NOMO-1 treated with dmso at 0.1 percent for 144 hours (cell line): ENCODE measurements at regions not wholly inside any gene's neighbourhood (a gene's known extent, or its start where the extent isn't known, plus 50 kb on each side); places are given as distances from the start of the nearest gene placed in this dataset.
"Not testable (repeated sequence)": the region's sequence is repeated elsewhere in the genome, so short reads cannot be mapped to it uniquely, and the experiment has no call there.

ENCODE experiments used
- DNase-seq: peaks from one replicate; lab custom pipeline; 2025; ENCODE audit not compliant: unreplicated experiment; lab: John Stamatoyannopoulos, UW

DNA sequence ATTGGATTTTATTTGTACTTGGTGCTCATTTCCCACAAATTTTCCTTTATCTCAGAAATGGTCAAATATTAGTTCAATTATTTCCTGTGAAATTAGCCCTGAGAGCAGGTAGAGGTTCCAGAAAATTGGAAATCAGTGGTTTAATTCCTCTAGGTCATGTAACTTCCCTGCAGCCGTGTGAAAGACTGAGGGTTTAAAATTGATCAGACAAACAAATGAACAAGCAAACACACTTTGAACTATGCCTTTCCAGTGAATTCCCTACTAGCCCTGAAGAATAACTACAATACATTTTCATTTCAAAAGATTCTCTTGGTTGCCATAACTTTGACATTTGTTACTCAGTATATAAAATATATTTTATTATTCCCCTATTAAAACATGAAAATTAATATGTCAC lies 1116.7 kb downstream of the REEP3 start:
- DNase-seq = no peak

DNA sequence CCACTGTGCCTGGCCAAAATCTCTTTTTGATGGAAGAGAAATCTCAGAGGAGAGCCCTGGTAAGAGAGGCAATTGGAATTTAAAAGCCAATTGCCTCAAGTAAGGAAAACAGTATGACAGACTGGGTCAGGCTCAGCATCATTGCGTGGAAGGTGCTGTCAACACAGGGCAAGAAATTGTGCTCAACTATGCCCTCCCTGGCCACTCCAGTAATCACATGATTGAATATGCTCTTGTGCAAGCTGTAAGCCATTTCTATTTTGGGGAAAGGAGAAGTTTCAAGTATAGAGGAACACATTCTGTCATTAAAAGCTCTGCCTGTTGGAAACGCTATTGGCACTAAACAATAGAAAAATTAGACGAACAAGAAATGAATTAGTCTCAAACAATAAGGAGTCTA lies 1127.7 kb downstream of the REEP3 start:
- peak; percentile 47 for DNase-seq

DNA sequence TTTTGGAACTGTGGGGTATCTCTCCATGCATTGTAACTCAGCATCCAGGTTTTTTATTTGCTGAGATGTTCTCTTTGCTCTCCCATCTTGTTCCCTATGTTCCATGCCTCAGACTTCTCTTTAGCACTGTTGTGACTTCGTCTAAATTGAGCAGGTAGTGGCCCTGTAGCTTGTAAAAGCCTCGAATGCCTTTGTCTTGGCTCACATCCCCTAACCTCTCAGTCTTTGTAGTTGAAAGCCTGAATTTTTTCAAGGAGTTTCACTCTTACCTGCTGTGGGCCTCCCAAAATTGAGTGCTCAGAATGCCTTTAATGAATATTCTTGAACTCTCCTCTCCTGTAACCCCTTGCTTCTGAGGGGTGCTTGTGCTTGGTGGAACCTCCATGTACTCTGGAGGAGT lies 1137.3 kb downstream of the REEP3 start:
- DNase-seq = no peak

DNA sequence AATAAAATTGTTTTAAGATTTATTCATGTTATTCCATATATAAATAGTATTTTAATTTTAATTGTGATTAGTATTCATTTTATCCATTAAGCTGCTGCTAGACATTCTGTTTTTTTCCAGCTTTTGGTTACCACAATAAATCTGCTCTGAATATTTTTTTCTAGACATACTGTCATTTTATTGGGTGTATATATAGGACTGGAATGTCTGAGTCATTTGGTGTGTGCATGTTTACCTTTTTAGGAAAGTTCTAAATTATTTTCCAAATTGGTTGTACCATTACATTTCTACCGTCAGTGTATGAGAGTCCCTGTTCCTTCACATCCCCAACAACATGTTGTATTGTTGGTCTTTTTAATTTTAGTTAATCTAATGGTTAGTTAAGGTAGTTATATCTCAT lies 1138.1 kb downstream of the REEP3 start:
- no peak for DNase-seq

DNA sequence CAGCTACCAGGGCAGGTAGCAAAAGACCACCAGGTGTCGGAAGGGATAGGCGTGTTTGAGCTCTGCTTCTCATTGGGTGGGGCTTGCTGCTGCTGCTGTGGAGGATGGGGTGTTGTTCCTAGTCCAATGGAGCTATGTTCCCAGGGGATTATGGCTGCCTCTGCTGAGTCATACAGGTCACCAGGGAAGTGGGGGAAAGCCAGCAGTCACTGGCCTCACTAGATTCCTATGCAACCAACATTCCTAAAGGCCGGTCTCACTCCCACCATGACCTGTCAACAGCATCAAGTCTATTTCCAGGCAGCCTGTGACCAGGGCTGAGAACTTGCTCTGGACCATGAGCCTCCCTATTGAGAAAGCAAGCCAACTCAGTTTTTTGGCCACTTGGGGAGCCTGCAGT lies 1160.8 kb downstream of the REEP3 start:
- no peak for DNase-seq

DNA sequence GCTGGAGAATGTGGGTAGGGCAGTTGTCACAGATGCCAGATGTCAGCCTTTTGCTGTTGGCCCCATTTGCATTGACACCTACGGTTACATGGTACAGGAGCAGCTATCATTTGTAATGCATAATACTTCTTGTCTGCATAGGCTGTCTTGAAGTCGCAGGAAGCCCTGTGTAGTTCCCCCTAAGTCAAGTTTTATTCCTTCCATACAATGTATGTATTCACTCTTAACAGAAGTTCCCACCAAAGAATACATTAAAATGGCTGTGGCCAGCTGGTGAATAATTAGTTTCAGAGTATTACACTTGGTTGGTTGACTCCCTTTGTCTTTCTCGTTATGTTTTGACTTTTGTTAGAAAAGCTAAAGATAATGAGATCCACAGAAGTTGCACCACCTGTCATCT lies 1169.0 kb downstream of the REEP3 start:
- no peak for DNase-seq

DNA sequence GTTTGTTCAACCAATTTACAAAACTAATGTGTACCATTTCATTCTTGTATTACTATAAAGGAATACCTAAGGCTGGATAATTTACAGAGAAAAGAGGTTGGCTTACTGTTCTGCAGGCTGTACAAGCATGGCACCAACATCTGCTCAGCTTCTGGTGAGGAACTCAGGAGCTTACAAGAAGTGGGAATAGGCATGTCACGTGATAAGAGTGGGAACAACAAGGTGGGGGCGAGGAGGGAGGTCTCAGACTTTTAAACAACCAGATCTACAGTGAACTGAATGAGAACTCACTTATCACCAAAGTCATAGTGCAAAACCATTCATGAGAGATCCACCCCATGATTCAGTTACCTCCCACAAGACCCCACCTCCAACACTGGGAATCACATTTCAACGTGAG lies 1178.0 kb downstream of the REEP3 start:
- no peak for DNase-seq

DNA sequence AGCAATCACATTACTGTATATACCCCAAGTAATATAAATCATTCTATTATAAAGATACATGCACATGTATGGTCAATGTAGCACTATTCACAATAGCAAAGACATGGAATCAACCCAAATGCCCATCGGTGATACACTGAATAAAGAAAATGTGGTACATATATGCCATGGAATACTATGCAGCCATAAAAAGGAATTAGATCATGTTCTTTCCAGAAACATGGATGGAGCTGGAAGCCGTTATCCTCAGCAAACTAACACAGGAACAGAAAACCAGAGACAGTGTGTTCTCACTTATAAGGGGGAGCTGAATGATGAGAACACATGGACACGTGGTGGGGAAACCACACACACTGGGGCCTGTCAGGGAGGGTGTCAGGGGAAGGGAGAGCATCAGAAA lies 1180.9 kb downstream of the REEP3 start:
- DNase-seq = not testable (repeated sequence)

DNA sequence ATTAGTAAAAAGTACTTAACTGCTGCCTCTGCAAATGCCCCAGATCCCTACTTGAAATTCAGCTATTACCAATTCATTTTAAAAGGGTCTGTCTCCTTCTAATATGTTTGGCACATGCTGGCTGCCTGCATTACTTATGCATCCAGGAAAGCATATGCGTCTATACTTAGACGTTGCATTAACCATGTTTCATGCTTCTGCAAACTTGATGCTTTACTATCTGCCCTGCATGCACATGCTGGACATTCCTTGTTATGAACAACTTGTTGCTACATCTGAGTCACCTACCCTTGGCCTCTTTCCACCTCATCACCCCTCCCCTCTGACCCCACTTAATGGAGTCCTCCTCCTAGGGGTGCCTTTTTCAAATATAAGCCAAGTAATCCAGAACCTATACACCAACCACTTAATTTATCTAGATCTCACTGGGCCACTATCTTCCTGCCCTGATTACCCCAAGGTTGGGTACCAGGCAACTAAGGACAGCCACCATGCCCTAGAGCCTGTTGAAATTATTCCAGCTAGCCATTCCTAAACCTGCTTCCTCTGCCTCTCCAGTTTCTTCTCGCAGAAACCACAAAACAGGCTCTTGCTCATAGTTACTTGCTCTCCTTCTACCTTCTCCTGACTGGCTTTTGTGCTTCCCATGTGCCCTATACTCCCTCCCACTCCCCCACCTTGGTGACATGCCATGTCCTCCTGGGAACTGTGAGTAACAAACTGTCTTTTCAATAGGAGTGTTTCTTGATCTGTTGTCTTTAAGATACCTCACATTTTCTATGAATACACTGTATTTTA lies 1187.9 kb downstream of the REEP3 start:
- DNase-seq = no peak

DNA sequence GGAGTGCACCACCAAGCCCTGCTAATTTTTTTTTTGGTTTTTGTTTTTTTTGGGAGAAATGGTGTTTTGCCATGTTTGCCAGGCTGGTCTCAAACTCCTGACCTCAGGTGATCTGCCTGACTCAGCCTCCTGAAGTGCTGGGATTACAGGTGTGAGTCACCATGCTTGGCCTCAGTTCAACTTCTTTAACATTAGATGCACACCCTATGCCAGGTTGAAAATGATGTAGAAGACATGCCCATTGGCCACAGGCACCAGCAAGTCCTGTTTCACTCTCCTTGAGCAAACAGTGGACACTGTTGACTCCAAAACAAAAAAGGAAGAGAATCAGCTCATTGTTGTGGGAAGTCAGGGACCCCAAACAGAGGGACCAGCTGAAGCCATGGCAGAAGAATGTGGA lies 1205.3 kb downstream of the REEP3 start:
- DNase-seq = no peak

DNA sequence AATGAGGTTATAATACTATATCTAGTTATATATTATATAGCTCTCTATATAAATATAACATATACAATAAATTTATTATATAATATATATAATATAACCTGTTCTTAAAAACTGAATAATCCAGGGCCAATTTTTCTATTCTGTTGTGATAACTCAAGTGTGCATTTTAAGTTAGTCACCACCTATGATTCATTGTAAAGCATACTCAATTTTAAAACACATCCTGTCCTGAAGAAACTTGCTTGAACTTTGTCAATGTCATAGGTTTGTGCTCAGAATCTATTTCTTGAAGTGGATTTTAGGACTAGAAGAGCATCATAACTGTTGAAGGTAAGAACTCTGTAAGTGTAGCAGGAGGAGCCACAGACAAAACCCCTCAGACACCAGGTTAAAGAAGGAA lies 1209.8 kb downstream of the REEP3 start:
- no peak for DNase-seq

DNA sequence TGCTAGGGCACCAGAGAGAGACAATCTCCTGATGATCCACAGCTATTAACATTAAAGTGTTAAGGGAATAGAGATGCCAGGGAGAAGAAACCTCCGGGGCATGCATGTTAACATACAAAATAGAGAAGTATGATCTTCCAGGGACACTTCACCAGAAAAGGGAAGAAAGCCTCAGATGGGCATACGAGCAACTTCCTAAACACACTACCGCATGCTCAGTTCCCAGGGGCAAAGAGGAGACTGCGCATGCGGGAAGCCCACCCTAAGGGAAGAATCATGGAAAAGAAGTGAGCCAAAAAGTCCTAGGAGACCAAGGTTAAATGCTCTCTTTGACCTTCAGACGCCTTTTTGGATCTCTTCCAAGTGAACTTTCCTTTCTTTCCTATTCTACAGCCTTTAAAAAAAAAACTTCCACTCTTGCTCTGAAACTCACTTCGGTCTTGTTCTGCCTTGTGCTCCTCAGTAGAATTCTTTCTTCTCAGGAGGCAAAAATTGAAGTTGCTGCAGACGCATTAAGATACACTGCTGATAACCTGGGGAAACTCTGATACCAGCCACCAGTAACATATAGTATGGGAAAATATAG lies 1211.3 kb downstream of the REEP3 start:
- DNase-seq = no peak

DNA sequence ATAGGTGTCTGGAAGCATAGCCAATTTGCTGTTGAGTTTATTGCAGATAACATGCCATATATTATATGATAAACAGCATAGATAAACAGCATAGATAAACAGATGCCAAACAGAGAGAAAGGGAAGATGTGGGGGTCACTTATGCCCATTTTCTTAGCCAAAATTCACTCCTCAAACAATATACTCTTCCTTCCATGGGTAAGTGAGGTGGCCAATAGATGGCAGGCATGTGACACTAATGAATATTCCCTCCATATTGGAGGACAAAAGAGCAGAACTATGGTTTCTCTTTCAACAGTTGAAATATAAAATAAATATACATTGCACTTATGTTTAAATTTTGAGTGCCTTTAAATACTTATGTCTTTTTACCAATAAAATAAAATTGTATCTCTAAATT lies 1212.8 kb downstream of the REEP3 start:
- no peak for DNase-seq

DNA sequence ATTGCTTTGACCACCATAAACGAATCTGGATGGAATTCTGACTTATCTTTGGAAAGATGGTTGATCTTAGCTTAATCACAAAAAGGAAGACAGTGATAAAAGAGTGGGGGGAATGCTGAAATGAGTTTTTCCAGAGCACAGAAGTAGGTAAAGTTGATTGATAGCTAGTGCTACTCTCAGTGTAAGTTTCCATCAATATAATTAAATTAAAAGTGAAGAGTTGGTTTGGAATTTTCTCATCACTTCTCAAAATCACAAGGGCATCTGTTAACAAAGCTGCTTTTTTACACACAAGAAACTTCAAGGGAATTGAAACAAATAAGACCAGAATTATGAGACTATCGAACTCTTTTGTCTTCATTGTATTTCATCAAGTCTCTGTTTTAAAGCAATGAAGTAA lies 1217.3 kb downstream of the REEP3 start:
- DNase-seq = no peak

DNA sequence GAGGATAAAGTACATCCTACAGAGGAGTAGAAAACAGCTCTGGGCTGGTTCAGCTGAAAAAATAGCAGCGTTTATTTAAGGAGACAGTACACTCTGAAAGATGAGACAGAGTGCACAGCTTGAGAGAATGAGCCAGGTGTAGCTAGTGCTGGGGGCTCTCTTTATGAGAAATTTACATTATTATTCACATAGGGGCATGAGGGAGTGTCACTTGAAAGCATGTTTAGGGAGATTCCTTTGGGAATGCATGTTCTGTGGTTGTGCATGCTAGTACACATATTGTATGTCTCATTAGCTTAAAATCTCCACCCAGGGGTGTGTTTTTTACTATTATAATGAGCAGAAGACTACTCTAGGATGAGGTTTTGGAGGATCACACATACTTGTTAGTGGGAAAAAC lies 1224.4 kb downstream of the REEP3 start:
- DNase-seq = no peak

DNA sequence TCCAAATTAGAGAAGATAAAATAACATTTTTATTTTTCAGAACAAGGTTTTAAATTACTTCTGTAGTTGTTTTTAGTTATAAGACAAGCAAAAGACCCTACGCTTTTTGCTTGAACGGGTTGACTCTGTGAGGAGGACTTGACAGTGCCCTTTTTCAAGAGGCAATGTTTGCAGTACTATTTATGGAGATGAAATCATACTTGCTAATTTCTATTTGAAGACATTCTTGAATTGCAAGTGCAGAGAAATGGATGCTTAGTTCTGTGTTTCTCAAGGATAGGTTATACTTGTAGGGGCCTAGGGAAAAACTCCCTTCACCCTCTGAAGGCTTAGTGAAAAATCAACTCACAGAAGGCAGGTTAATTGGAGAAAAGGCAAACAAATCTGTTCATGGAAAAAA lies 1229.5 kb downstream of the REEP3 start:
- DNase-seq = no peak

DNA sequence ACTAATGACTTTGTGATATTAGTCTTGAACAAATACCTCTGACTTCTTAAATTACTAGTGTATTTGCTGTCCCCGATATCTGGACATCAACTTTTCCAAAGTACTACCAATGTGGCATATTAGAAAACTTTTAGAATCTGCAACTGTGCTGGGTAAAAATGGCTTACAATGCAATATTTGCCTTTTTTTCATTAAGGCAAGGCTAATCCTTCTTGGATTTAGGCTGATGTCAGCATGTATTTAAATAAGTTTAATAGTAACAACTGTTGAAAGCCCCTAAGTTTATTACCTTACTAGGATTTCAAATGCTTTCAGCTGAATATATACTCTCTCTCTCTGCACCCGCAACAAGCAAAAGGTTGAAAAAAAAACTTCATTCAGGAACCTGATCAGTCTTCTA lies 1232.3 kb downstream of the REEP3 start:
- no peak for DNase-seq

DNA sequence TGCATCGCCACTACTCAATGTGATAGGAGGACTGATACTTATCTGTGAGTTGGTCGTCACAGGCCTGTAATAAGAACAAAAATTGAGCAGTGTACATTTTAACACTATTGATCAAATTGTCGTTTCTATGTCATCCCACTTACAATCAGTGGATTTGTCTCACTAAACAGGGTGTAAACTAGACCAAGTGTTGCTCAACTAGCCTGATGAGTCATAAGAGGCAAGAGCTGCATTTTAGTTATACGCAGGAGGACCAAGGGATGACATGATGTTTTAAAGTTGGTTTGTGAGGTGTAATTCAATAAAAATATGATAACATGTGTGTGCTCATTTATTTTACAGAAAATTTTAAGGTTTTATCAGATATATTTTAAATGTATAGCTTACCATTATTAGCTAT lies 1239.2 kb downstream of the REEP3 start:
- DNase-seq = no peak

DNA sequence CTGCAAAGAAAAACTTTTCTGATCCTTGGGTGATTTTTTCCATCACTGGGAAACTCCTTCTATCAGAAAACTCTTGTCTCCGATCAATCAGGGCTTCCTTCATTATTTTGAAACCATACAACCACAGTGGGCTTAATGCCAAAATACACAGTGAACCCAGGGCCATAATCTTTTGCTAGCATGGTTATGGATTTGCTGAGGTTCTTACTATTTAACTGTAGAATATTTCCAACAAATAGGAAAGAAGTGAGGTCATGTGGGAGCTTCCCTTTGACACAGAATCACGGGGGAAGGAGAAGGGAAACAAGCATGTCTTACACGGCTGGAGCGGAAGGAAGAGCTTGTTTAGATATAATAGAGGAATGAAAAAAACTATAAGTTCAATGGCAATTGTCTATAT lies 1241.7 kb downstream of the REEP3 start:
- DNase-seq = no peak

DNA sequence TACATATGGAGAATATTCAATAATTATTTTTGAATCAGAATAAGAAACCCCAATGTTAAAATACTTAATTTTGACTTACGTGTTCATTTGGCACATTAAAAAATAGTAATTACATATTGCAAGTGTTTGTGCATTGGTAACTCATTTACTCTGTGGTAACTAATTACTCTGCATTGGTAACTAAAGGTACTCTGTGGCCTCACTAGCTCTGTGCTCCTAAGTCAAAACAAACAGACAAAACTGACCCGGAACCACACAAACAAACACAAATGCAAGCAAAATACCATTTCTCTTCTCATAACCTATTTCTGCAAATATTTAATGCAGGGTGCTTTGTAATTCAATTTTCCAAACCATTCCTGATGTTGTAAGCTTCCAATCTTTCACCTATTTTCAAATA lies 1244.3 kb downstream of the REEP3 start:
- DNase-seq = no peak

DNA sequence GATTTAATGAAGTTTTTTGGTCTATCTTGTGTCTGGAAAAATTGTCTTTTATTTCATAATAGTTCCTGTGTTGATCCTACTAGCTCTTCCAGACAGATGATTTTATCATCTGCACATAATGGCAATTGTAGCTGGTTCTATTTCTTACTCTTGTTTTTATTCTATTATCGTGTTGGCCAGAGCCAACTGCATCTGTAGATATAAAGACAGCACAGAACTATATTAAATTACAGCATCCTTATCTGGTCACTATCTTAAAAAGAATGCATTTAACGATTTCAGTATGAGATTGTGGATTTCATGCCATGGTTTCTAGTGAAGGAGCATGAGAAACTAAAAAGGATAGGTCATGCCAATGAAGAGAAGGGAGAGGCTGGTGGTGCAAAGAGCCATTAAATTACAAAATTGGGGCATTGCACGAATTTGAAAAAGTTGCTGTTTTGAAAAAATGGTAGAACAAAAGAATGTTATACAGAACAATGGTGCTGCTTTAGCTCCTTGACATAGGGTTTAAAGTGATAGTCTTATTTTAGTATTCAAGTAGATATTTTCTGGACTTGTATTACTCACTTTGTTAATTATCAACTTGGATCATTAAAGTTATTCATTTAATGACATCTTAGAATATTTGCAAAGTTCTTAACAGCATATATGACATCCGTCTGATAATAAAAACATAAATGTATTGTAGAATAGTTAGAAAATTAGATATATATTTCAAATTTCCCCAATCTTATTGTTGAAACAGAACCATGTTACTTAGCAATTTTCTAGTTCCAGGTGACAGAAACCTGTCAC lies 1250.3 kb downstream of the REEP3 start:
- DNase-seq = no peak

DNA sequence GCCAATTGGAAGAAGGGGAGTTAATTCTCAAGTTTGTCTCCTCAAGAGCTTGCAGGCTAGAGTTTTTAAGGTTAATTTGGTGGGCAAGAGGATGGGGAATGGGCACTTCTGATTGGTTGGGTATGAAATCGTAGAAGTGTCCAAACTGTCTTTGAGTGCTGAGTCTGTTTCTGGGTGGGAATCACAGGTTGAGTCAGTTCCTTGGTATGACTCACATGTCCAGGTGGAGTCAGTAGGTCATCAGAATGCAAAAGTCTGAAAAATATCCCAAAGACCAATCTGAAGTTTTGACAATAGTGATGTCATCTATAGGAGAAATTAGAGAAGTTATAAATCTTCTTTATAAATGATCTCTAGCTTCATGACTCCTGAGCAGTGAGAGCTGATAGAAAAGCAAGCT lies 1252.2 kb downstream of the REEP3 start:
- no peak for DNase-seq
